Uterus (tissue), 3 donors: ENCODE measurements at regions not wholly inside any gene's neighbourhood (a gene's known extent, or its start where the extent isn't known, plus 50 kb on each side); places are given as distances from the start of the nearest gene placed in this dataset.
A peak's percentile ranks its signal among the peaks of the same experiment; 100 is the strongest.
"Not testable (repeated sequence)": the region's sequence is repeated elsewhere in the genome, so short reads cannot be mapped to it uniquely, and the experiment has no call there.

Experiments used
- DNase-seq, 2 donors: peaks; one replicate each; pipeline ENCODE4 v3.0.0-alpha.2; 2019 to 2020
- H3K27ac ChIP-seq, 2 donors: fragments of 200-600 bp; sonication (generic); 1 replicate in 1 of 2; 2 replicates in 1 of 2; pipeline ENCODE4 v1.5.1; 2016 to 2018
- H3K27me3 ChIP-seq, 2 donors: fragments of 200-600 bp; sonication (generic); one replicate each; pipeline ENCODE4 v1.5.1; 2018 to 2019; ENCODE audit warnings: control low read depth in 1 of 2
- H3K36me3 ChIP-seq, 2 donors: fragments of 200-600 bp; sonication (generic); one replicate each; pipeline ENCODE4 v1.5.1; 2019; ENCODE audit warnings: control low read depth in 1 of 2
- H3K4me1 ChIP-seq, 2 donors: fragments of 200-600 bp; sonication (generic); one replicate each; pipeline ENCODE4 v1.5.1; 2018 to 2019; ENCODE audit warnings: control low read depth in 1 of 2
- H3K4me3 ChIP-seq, 2 donors: fragments of 200-600 bp; sonication (generic); 1 replicate in 1 of 2; 2 replicates in 1 of 2; pipeline ENCODE4 v1.5.1; 2018 to 2019; ENCODE audit warnings: mild to moderate bottlenecking in 1 of 2
- H3K9me3 ChIP-seq, 2 donors: fragments of 200-600 bp; sonication (generic); one replicate each; pipeline ENCODE4 v1.5.1; 2019; ENCODE audit warnings: control low read depth in 1 of 2
- POLR2A ChIP-seq, 2 donors: fragments of 450-650 bp; IDR thresholded peaks; one replicate each; pipeline ENCODE4 v1.6.1; 2016; ENCODE audit warnings: antibody characterized with exemption in 2 of 2, mild to moderate bottlenecking in 1 of 2, moderate library complexity in 1 of 2
- intact Hi-C: fragments of 100-400 bp; cut with DNase I; formaldehyde crosslinking; loops from one replicate; pipeline ENCODE4 v1.15.1; 2023; ENCODE audit warnings: low total_unique reads
- TF ChIP-seq, protein P1 (sequence below), 4 experiments: fragments of 200-600 bp in 2 of 4; fragments of 450-650 bp in 2 of 4; sonication (generic) in 2 of 4; IDR thresholded peaks; one replicate each; pipeline ENCODE4 v1.5.1; 2016 to 2019; ENCODE audit warnings: antibody characterized with exemption in 4 of 4, mild to moderate bottlenecking in 2 of 4, moderate library complexity in 1 of 4
- donor health status: DM: yes; HTN: yes; CAD: no.

DNA sequence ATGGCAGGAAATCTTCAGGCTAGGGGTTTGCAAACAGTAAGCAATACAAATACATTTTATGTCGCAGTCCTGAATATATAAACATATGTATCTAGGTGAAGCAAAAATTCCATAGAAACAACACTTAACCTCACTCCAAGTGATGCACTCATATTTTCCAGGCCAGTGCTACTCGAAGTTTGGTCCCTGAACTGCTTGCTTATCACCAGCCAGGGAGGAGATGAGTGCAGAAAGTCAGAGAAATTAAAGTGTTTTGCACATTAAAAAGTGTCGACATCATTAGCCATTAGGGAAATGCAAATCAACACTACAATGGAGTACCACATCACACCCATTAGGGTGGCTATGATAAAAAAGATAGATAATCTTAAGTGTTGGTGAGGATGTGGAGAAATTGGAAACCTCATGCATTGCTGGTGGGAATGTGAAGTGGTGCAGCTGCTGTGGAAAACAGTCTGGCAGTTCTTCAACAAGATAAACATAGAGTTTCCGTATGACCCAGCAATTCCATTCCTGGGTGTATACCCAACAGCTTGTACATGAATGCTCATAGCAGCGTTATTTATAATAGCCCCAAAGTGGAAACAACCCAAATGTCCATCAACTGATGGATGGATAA is 70.5 kb upstream of the CSF1 start:
- no peak for TF ChIP-seq POLR2A (IDR thresholded peaks at IDR 0.05)
- TF ChIP-seq, protein P1, sequence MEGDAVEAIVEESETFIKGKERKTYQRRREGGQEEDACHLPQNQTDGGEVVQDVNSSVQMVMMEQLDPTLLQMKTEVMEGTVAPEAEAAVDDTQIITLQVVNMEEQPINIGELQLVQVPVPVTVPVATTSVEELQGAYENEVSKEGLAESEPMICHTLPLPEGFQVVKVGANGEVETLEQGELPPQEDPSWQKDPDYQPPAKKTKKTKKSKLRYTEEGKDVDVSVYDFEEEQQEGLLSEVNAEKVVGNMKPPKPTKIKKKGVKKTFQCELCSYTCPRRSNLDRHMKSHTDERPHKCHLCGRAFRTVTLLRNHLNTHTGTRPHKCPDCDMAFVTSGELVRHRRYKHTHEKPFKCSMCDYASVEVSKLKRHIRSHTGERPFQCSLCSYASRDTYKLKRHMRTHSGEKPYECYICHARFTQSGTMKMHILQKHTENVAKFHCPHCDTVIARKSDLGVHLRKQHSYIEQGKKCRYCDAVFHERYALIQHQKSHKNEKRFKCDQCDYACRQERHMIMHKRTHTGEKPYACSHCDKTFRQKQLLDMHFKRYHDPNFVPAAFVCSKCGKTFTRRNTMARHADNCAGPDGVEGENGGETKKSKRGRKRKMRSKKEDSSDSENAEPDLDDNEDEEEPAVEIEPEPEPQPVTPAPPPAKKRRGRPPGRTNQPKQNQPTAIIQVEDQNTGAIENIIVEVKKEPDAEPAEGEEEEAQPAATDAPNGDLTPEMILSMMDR (IDR thresholded peaks at IDR 0.05), result no peak
- intact Hi-C loops, result no loop called here
- Histone ChIP-seq H3K4me3 (no peak overlapping the region), H3K27ac (no peak overlapping the region), H3K36me3 (no peaks in the 10 kb centered on the region), H3K27me3 (no peaks in the 10 kb centered on the region), H3K4me1 (no peaks in the 10 kb centered on the region), H3K9me3 (no peaks in the 10 kb centered on the region)
- no peak for DNase-seq

DNA sequence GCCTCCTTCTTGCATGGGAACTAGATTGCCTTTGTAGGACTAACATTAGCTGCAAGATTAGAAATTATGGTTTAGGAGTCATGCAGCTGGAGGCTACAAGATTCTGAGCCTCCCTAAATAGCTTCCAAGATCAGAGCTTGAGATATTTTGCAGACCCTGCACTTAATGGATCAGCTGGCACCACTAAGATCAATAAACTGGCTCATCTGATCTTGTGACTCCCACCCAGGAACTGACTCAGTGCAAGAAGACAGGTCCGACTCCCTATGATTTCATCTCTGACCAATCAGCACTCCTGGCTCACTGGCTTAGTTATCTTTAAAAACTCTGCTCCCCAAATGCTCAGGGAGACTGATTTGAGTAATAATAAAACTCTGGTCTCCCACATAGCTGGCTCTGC is 71.4 kb upstream of the CSF1 start:
- DNase-seq, H3K4me1 ChIP-seq, intact Hi-C loops, H3K4me3 ChIP-seq, H3K27me3 ChIP-seq, H3K27ac ChIP-seq, H3K36me3 ChIP-seq, H3K9me3 ChIP-seq: not testable (repeated sequence)

DNA sequence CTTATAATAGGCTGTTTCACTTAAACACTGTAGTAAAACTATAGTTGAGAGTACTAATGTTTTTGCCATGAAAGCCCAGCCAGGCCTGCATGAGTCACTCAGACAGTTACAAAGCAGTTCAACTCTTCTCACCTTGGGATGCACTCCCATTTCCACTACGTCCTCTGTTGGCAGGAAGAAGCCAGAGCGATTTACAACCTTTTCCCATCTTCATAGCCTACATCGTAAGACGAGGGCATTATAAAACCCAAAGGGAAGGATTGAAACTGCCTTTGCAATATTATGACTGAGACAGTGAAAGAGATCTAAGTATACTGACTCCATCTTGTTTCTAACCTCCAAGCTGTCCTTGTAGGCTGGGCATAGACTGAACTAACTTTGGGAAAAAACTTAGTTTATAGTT is 71.8 kb upstream of the CSF1 start:
- Histone ChIP-seq H3K4me1 (no peaks in the 10 kb centered on the region), H3K36me3 (no peaks in the 10 kb centered on the region), H3K27me3 (no peaks in the 10 kb centered on the region), H3K4me3 (no peak overlapping the region), H3K27ac (no peak overlapping the region), H3K9me3 (no peaks in the 10 kb centered on the region)
- TF ChIP-seq, protein P1 (IDR thresholded peaks at IDR 0.05), result no peak
- intact Hi-C loops, result no loop called here
- peak in 1 of 2 donors; percentile 53 for DNase-seq

DNA sequence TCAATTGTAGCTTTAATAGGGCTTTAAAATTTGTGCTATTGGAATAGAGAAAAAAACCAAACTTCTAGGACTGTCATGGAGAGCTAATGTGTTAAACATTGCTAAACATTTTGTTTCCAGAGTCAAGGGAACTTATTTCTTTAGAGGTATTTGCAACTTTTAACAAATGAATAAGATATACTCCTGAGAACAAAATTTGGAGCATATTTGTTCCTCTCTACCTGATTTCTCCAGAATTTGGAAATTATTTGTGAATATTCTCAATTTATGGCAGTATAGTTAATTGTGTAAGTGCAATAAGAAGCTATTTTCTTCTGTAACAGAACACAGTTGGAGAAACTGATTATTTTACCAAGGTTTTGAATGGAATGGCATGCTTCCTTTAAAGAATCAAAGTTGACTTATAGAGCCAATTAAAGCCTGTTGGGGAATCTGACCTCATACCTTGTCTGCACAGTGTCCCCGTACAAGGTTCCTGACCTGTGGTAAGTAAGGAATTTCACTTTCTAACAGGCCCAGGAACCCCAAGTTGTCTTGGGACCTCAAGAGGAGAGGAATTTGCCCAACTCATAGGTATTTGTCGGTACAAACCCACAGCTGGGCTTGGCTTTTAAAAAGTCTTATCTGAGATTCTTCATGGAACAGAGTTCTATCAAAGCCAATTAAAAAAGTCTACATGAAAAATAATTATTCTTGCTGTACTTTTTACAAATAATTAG is 72.6 kb upstream of the CSF1 start:
- no peak for DNase-seq
- Histone ChIP-seq H3K27me3 (no peaks in the 10 kb centered on the region), H3K36me3 (no peaks in the 10 kb centered on the region), H3K4me3 (no peak overlapping the region), H3K4me1 (no peaks in the 10 kb centered on the region), H3K27ac (peak overlapping the region in 1 of 2 donors; percentile 17), H3K9me3 (no peaks in the 10 kb centered on the region)
- intact Hi-C loops, result no loop called here
- TF ChIP-seq, protein P1 (IDR thresholded peaks at IDR 0.05), result no peak
- TF ChIP-seq POLR2A (IDR thresholded peaks at IDR 0.05), result no peak

DNA sequence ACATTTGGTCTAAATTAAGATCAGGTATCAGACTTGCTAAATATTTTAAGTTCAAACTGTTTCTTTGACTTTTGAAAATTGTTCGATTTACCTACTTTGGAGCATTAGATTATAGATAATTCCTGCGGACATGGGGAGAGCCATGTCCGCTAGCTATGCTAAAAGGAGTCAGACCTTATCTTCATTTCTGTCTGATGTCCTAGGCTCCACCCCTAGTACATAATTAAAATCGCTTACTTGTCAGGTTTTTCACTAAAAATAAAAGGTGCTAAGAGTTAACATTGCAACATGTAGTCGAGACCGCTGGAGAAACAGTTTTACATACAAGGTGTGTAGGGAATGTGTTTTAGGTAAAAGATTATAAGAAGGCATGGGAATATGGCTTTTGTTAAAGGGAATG is 71.9 kb upstream of the EPS8L3 start:
- H3K36me3 ChIP-seq, intact Hi-C loops, H3K4me1 ChIP-seq, H3K27ac ChIP-seq, H3K4me3 ChIP-seq, H3K27me3 ChIP-seq, H3K9me3 ChIP-seq, DNase-seq: not testable (repeated sequence)

DNA sequence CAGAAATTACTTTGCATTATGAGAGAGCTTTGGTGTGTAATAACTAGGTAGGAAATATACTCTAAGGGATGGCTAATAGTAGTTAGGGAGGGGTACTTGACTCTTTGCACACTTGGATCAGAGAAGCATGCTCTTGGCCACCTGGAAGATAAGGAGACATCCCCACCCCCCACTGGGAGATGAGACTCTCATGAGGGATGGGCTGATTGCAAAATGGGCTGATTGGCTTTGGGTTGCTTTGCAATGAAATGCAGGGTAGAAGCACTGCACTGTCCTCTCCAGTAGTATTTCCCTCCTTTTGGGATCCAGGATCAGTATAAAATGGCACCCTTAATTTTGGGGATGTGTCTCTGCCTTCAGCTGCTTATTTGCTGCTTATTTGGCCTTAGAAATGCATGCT is 71.2 kb upstream of the EPS8L3 start:
- H3K36me3 ChIP-seq, result no peaks in the 10 kb centered on the region
- no peak overlapping the region for H3K27ac ChIP-seq
- intact Hi-C loops, result no loop called here
- H3K4me3 ChIP-seq, result no peak overlapping the region
- DNase-seq, result no peak
- H3K27me3 ChIP-seq, result no peaks in the 10 kb centered on the region
- TF ChIP-seq, protein P1 (IDR thresholded peaks at IDR 0.05), result no peak
- no peak for TF ChIP-seq POLR2A (IDR thresholded peaks at IDR 0.05)
- H3K4me1 ChIP-seq, result no peaks in the 10 kb centered on the region
- no peaks in the 10 kb centered on the region for H3K9me3 ChIP-seq
